ENCODE measurements at regions not wholly inside any gene's neighbourhood (a gene's known extent, or its start where the extent isn't known, plus 50 kb on each side); places are given as distances from the start of the nearest gene placed in this dataset.

GRCh38 chr7:80017101-80017698, 117.4 kb upstream of the GNAI1 start:
- TF ChIP-seq POLR2AphosphoS5 (IDR thresholded peaks at IDR 0.05; ENCODE audit: borderline replicate concordance, low read depth, low read length) (no peak), EZH2 (IDR thresholded peaks at IDR 0.05) (no peak), FOXP2 (optimal IDR thresholded peaks at IDR 0.05; ENCODE audit: control extremely low read depth, extremely low read length, insufficient read depth) (no peak)
